Panc1 (cell line): ENCODE measurements at regions not wholly inside any gene's neighbourhood (a gene's known extent, or its start where the extent isn't known, plus 50 kb on each side); places are given as distances from the start of the nearest gene placed in this dataset.

Source experiments
- ATAC-seq: fragments of 200-7000 bp; cut with Tn5 transposase; 2 replicates; pipeline ENCODE4 v1.9.1; 2020; ENCODE audit warnings: mild to moderate bottlenecking, moderate library complexity
- BruUV-seq: library from RNA; stranded (reverse); fragments of 400-500 nt; replicated peaks from 2 replicates; lab custom pipeline; 2021; lab: Mats Ljungman, UMichigan
- CTCF ChIA-PET: fragments of 300-600 bp; sonication (Branson Sonifier 250); formaldehyde crosslinking; loops from one replicate; lab custom pipeline; 2022; ENCODE audit warnings: antibody characterized with exemption; lab: Charles Lee
- POLR2A ChIA-PET: fragments of 300-600 bp; sonication (Branson Sonifier 250); formaldehyde crosslinking; loops from one replicate; lab custom pipeline; 2022; ENCODE audit warnings: antibody characterized with exemption; lab: Charles Lee
- DNase-seq: peaks from one replicate; pipeline ENCODE4 v3.0.0-alpha.2; 2010; ENCODE audit warnings: low read depth, low spot score
- H3K27ac ChIP-seq: 2 replicates; pipeline ENCODE4 v1.5.1; 2011; ENCODE audit warnings: mild to moderate bottlenecking, low read length, inconsistent platforms
- H3K27me3 ChIP-seq: fragments of 200-500 bp; sonication (Bioruptor generic); 2 replicates; pipeline ENCODE4 v1.6.0; 2014; ENCODE audit warnings: low read length, inconsistent platforms; ENCODE audit not compliant: control insufficient read depth, insufficient read depth
- H3K36me3 ChIP-seq: fragments of 200-500 bp; sonication (Bioruptor generic); 2 replicates; pipeline ENCODE4 v1.5.1; 2014; ENCODE audit warnings: inconsistent platforms, mild to moderate bottlenecking, low read length, moderate library complexity; ENCODE audit not compliant: control insufficient read depth, insufficient read depth
- H3K4me1 ChIP-seq: 2 replicates; pipeline ENCODE4 v1.5.1; 2011; ENCODE audit warnings: inconsistent platforms, mild to moderate bottlenecking, low read length, moderate library complexity; ENCODE audit not compliant: control insufficient read depth, insufficient read depth
- H3K4me3 ChIP-seq, 2 experiments: 2 replicates each; pipeline ENCODE4 v1.5.1; 2011 to 2012; ENCODE audit warnings: low read depth in 2 of 2, low read length in 2 of 2, mild to moderate bottlenecking in 2 of 2, inconsistent platforms in 1 of 2, moderate library complexity in 1 of 2
- H3K9me3 ChIP-seq: fragments of 200-500 bp; sonication (Bioruptor generic); 2 replicates; pipeline ENCODE4 v1.5.1; 2014; ENCODE audit warnings: low read depth, mild to moderate bottlenecking, inconsistent platforms, low read length, moderate library complexity; ENCODE audit not compliant: control insufficient read depth, insufficient read depth
- POLR2AphosphoS5 ChIP-seq: IDR thresholded peaks from 2 replicates; pipeline ENCODE4 v1.6.1; 2012; ENCODE audit warnings: mild to moderate bottlenecking, low read depth, low read length, moderate library complexity
- SIN3A ChIP-seq: IDR thresholded peaks from 2 replicates; pipeline ENCODE4 v1.6.1; 2012; ENCODE audit warnings: low read depth, mild to moderate bottlenecking, low read length, moderate library complexity, borderline replicate concordance; ENCODE audit not compliant: insufficient read depth
- TCF7L2 ChIP-seq: IDR thresholded peaks from 2 replicates; pipeline ENCODE4 v1.6.1; 2011; ENCODE audit warnings: mild to moderate bottlenecking, low read depth, low read length, inconsistent platforms
- in situ Hi-C: cut with HindIII; loops from 2 replicates; pipeline ENCODE4 v1.10.0; 2016; ENCODE audit warnings: low sequenced_read_pairs, low pct_unique_long_range_greater_than_20kb
- intact Hi-C: fragments of 100-400 bp; cut with micrococcal nuclease; formaldehyde crosslinking; loops from one replicate; pipeline ENCODE4 v1.10.0; 2022; ENCODE audit not compliant: unreplicated experiment
- TF ChIP-seq, protein P1 (sequence below): fragments of 450-650 bp; IDR thresholded peaks from 2 replicates; pipeline ENCODE4 v1.5.1; 2017; ENCODE audit warnings: mild to moderate bottlenecking
- TF ChIP-seq, protein P2 (sequence below), 2 experiments: IDR thresholded peaks; 2 replicates each; pipeline ENCODE4 v1.6.1; 2011 to 2012; ENCODE audit warnings: low read depth in 2 of 2, control low read depth in 1 of 2, low read length in 1 of 2, mild to moderate bottlenecking in 1 of 2, moderate library complexity in 1 of 2; ENCODE audit not compliant: insufficient read depth in 1 of 2

DNA sequence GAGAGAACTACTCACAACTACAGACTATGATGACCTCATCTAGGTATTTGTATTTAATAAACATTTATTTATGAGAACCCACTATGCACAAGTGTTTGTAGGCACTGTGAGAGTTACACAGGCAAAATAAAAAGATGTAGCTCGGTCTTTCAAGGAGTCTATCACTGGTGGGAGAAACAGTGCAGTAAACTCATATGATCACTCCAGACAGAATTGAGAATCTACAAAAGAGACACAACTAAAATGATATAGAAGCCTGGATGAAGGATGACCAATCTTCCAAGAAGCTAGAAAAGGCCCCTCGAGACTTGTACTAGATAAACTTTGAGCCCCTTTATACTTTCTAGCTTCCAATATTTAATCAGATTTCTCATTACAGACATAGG, 70.2 kb upstream of the ZBTB20 start:
- POLR2A ChIA-PET: interaction anchor here (0.6 kb wide), 1 partner anchor 323 kb away, joined by 4 read pairs; no protein-coding TSS in a partner anchor
- H3K27ac ChIP-seq: no peak overlapping the region

DNA sequence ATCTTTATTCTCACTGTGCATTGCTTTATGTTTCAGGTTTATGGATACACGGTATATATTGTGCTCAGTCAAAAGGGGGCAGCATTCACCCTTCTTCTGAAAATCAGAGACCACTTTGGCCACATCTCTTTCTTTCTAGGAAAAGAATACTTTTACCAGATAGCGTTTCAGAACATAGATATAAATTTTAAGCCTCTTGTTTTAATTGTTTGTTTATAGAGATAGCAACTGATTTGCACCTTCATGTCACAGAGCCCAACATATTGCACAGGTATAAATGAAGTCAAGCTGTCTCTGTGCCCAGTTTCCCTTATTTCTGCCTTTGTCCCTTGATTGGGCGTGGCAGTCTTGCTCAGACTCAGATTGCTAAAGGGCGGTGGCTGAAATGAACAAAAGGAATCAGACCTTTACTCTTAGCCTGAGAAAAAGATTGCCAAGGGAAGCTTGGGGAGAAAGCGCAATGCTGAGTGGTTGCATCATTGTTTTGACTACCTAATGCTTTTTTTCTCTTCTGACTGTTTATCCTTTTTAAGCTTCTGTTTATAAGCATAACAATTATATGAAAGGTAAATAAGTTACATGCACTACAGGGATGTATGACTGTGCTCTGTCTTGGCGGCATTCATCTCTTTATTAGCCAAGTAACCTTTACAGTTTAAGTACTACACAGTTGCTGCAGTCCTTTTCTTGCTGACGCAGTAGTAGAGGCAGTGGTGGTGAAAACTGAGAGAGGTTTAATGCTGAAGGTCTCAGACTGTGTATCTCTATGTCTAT, 70.8 kb upstream of the ZBTB20 start:
- no peak overlapping the region for H3K27ac ChIP-seq
- no peaks in the 10 kb centered on the region for H3K9me3 ChIP-seq
- DNase-seq (peak; percentile 17), ATAC-seq (peak; percentile 71; the same call in 1 of the 2 replicates)
- no peaks in the 10 kb centered on the region for H3K36me3 ChIP-seq
- no peak overlapping the region for H3K4me3 ChIP-seq
- no peaks in the 10 kb centered on the region for H3K4me1 ChIP-seq
- H3K27me3 ChIP-seq: no peaks in the 10 kb centered on the region
- in situ Hi-C loops: no loop called here
- CTCF ChIA-PET: interaction anchor here (0.7 kb wide), 1 partner anchor 566 kb away, joined by 3 read pairs; no protein-coding TSS in a partner anchor
- intact Hi-C loops: loop anchor here (2.0 to 10.0 kb wide), 3 partner anchors 475 to 597 kb away; no protein-coding TSS in a partner anchor
- POLR2A ChIA-PET: interaction anchor here (0.6 kb wide), 1 partner anchor 323 kb away, joined by 4 read pairs; no protein-coding TSS in a partner anchor
- BruUV-seq: no TSS peak
- no peak for TF ChIP-seq SIN3A
- TF ChIP-seq, protein P1, sequence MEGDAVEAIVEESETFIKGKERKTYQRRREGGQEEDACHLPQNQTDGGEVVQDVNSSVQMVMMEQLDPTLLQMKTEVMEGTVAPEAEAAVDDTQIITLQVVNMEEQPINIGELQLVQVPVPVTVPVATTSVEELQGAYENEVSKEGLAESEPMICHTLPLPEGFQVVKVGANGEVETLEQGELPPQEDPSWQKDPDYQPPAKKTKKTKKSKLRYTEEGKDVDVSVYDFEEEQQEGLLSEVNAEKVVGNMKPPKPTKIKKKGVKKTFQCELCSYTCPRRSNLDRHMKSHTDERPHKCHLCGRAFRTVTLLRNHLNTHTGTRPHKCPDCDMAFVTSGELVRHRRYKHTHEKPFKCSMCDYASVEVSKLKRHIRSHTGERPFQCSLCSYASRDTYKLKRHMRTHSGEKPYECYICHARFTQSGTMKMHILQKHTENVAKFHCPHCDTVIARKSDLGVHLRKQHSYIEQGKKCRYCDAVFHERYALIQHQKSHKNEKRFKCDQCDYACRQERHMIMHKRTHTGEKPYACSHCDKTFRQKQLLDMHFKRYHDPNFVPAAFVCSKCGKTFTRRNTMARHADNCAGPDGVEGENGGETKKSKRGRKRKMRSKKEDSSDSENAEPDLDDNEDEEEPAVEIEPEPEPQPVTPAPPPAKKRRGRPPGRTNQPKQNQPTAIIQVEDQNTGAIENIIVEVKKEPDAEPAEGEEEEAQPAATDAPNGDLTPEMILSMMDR: peak; percentile 65

More for the DNA sequence above, 70.2 kb upstream of the ZBTB20 start:
- no peak for ATAC-seq
- H3K4me1 ChIP-seq: no peaks in the 10 kb centered on the region
- no TSS peak for BruUV-seq
- in situ Hi-C loops: no loop called here
- H3K9me3 ChIP-seq: no peaks in the 10 kb centered on the region
- TF ChIP-seq TCF7L2 (no peak), SIN3A (no peak)
- no peak for DNase-seq
- no peaks in the 10 kb centered on the region for H3K36me3 ChIP-seq
- CTCF ChIA-PET: no interaction called here
- H3K27me3 ChIP-seq: no peaks in the 10 kb centered on the region
- no peak overlapping the region for H3K4me3 ChIP-seq
- intact Hi-C loops: loop anchor here (2.0 to 10.0 kb wide), 3 partner anchors 476 to 598 kb away; no protein-coding TSS in a partner anchor

DNA sequence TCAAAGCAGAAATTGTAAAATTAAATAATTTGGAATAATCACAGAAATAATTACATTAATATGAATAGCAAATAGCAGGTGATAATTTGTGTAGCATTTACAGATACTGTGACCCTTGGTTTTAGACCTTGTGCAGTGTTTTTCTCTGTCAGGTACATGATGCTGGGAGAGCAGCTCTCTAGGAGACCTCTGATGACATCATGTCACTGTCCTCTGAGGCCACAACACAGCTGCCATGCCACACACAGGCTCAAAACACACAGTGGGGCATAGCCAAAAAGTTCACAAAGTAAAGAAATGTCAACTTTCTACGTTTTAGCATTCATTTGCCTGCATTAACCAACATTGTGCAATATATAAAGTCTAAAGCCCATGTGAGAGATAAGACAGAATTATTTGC, 71.8 kb upstream of the ZBTB20 start:
- in situ Hi-C loops (no loop called here), intact Hi-C loops (loop anchor here (10.0 kb wide), 2 partner anchors 566 to 596 kb away; no protein-coding TSS in a partner anchor)
- no peak for DNase-seq
- H3K4me1 ChIP-seq: no peaks in the 10 kb centered on the region
- no peak for ATAC-seq
- no TSS peak for BruUV-seq
- H3K9me3 ChIP-seq: no peaks in the 10 kb centered on the region
- POLR2A ChIA-PET: no interaction called here
- no peak overlapping the region for H3K27ac ChIP-seq
- no peak overlapping the region for H3K4me3 ChIP-seq
- CTCF ChIA-PET: no interaction called here
- H3K27me3 ChIP-seq: no peaks in the 10 kb centered on the region
- H3K36me3 ChIP-seq: no peaks in the 10 kb centered on the region
- TF ChIP-seq TCF7L2 (no peak), SIN3A (no peak), POLR2AphosphoS5 (no peak)
- TF ChIP-seq, protein P2, sequence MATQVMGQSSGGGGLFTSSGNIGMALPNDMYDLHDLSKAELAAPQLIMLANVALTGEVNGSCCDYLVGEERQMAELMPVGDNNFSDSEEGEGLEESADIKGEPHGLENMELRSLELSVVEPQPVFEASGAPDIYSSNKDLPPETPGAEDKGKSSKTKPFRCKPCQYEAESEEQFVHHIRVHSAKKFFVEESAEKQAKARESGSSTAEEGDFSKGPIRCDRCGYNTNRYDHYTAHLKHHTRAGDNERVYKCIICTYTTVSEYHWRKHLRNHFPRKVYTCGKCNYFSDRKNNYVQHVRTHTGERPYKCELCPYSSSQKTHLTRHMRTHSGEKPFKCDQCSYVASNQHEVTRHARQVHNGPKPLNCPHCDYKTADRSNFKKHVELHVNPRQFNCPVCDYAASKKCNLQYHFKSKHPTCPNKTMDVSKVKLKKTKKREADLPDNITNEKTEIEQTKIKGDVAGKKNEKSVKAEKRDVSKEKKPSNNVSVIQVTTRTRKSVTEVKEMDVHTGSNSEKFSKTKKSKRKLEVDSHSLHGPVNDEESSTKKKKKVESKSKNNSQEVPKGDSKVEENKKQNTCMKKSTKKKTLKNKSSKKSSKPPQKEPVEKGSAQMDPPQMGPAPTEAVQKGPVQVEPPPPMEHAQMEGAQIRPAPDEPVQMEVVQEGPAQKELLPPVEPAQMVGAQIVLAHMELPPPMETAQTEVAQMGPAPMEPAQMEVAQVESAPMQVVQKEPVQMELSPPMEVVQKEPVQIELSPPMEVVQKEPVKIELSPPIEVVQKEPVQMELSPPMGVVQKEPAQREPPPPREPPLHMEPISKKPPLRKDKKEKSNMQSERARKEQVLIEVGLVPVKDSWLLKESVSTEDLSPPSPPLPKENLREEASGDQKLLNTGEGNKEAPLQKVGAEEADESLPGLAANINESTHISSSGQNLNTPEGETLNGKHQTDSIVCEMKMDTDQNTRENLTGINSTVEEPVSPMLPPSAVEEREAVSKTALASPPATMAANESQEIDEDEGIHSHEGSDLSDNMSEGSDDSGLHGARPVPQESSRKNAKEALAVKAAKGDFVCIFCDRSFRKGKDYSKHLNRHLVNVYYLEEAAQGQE (IDR thresholded peaks at IDR 0.05; ENCODE audit: insufficient read depth in 1 of 2, low read depth in 2 of 2, low read length in 1 of 2): no peak
- TF ChIP-seq, protein P1: no peak
